Activated CD4-positive, alpha-beta T cell treated with anti-CD3 and anti-CD28 coated beads, Interleukin-2, amount 50 U/mL, for 16 hours (primary cell): ENCODE measurements at regions not wholly inside any gene's neighbourhood (a gene's known extent, or its start where the extent isn't known, plus 50 kb on each side); places are given as distances from the start of the nearest gene placed in this dataset.
A peak's percentile ranks its signal among the peaks of the same experiment; 100 is the strongest.

ENCODE experiments used
- DNase-seq: peaks from one replicate; pipeline ENCODE4 v3.0.0-alpha.2; 2020

GRCh38 chr3:194075088-194075615, 60.8 kb upstream of the HES1 start:
- DNase-seq, result no peak

GRCh38 chr3:194075802-194076460, 60.0 kb upstream of the HES1 start:
- no peak for DNase-seq

- no peak for DNase-seq
Observed at GRCh38 chr3:194076475-194076874, 59.5 kb upstream of the HES1 start.

GRCh38 chr3:194077602-194078001, 58.3 kb upstream of the HES1 start:
- DNase-seq, result no peak

- no peak for DNase-seq
Observed at GRCh38 chr3:194078045-194078821, 57.7 kb upstream of the HES1 start.

- no peak for DNase-seq
Observed at GRCh38 chr3:194079702-194080172, 56.2 kb upstream of the HES1 start.

- DNase-seq, result no peak
Observed at GRCh38 chr3:194080436-194080835, 55.5 kb upstream of the HES1 start.

- DNase-seq, result no peak
Observed at GRCh38 chr3:194080913-194081800, 54.8 kb upstream of the HES1 start.

GRCh38 chr3:194081826-194082225, 54.1 kb upstream of the HES1 start:
- DNase-seq, result no peak

GRCh38 chr3:194082743-194083636, 53.0 kb upstream of the HES1 start:
- no peak for DNase-seq

GRCh38 chr3:194083637-194084224, 52.2 kb upstream of the HES1 start:
- no peak for DNase-seq

GRCh38 chr3:194084284-194084683, 51.7 kb upstream of the HES1 start:
- peak; percentile 23 for DNase-seq
